Lung (tissue), 11 donors: ENCODE measurements at regions not wholly inside any gene's neighbourhood (a gene's known extent, or its start where the extent isn't known, plus 50 kb on each side); places are given as distances from the start of the nearest gene placed in this dataset.
A peak's percentile ranks its signal among the peaks of the same experiment; 100 is the strongest.

Experiments used
- ATAC-seq: fragments of 200-7000 bp; cut with Tn5 transposase; one replicate; pipeline ENCODE4 v1.9.1; 2020; ENCODE audit warnings: moderate number of reproducible peaks; ENCODE audit not compliant: insufficient read depth, low FRiP score
- DNase-seq, 3 donors: peaks; one replicate each; pipeline ENCODE4 v3.0.0-alpha.2; 2013 to 2017
- H3K27ac ChIP-seq, 2 donors: one replicate each; pipeline ENCODE4 v1.5.1; 2013; ENCODE audit warnings: mild to moderate bottlenecking in 2 of 2, moderate library complexity in 2 of 2, control low read depth in 1 of 2, inconsistent platforms in 1 of 2, low read depth in 1 of 2, low read length in 1 of 2
- H3K27me3 ChIP-seq, 3 donors: one replicate each; pipeline ENCODE4 v1.5.1; 2013; ENCODE audit warnings: low read length in 2 of 3; ENCODE audit not compliant: control insufficient read depth in 3 of 3, insufficient read depth in 3 of 3
- H3K36me3 ChIP-seq, 4 donors: one replicate each; pipeline ENCODE4 v1.5.1; 2013; ENCODE audit warnings: low read length in 4 of 4, mild to moderate bottlenecking in 1 of 4, moderate library complexity in 1 of 4; ENCODE audit not compliant: control insufficient read depth in 4 of 4, insufficient read depth in 4 of 4
- H3K4me1 ChIP-seq, 5 donors: one replicate each; pipeline ENCODE4 v1.5.1; 2013; ENCODE audit warnings: low read length in 5 of 5, mild to moderate bottlenecking in 2 of 5, moderate library complexity in 1 of 5; ENCODE audit not compliant: control insufficient read depth in 5 of 5, insufficient read depth in 5 of 5
- H3K4me3 ChIP-seq: one replicate; pipeline ENCODE4 v1.5.1; 2013; ENCODE audit warnings: mild to moderate bottlenecking, control low read depth, moderate library complexity
- H3K9ac ChIP-seq, 2 donors: one replicate each; pipeline ENCODE4 v1.5.1; 2013; ENCODE audit warnings: low read length in 2 of 2, control low read depth in 1 of 2; ENCODE audit not compliant: insufficient read depth in 1 of 2
- H3K9me3 ChIP-seq, 4 donors: one replicate each; pipeline ENCODE4 v1.5.1; 2013; ENCODE audit warnings: low read length in 3 of 4, mild to moderate bottlenecking in 1 of 4, moderate library complexity in 1 of 4; ENCODE audit not compliant: control insufficient read depth in 4 of 4, insufficient read depth in 3 of 4
- WGBS, 2 donors: extraction: QIAGEN DNeasy Blood & Tissue Kit; methylation state at CpG; one replicate each; pipeline ENCODE4 v1.1.7; 2013; 5-methylcytosine and 5-hydroxymethylcytosine counted together
- TF ChIP-seq, protein P1 (sequence below): IDR thresholded peaks from 2 replicates; pipeline ENCODE4 v1.5.1; 2012; ENCODE audit warnings: mild to moderate bottlenecking; ENCODE audit errors: control extremely low read depth, extremely low read depth
- donor health status: control.
- donor health status: control.
- donor health status: Bipolar disorder and iron deficiency.
- donor health status: healthy.
- donor health status: DM: yes; HTN: yes; CAD: no.

GRCh38 chr18:56511996-56512395 lies 126.4 kb downstream of the TXNL1 start:
- Histone ChIP-seq H3K36me3 (no peaks in the 10 kb centered on the region), H3K27ac (no peak overlapping the region), H3K4me3 (no peak overlapping the region), H3K9ac (no peak overlapping the region), H3K4me1 (peaks cover 0 to 11% (median 0%) of the 10 kb centered on the region in 5 donors), H3K9me3 (no peaks in the 10 kb centered on the region), H3K27me3 (no peaks in the 10 kb centered on the region)
- no peak for ATAC-seq
- DNase-seq: no peak
- TF ChIP-seq, protein P1, sequence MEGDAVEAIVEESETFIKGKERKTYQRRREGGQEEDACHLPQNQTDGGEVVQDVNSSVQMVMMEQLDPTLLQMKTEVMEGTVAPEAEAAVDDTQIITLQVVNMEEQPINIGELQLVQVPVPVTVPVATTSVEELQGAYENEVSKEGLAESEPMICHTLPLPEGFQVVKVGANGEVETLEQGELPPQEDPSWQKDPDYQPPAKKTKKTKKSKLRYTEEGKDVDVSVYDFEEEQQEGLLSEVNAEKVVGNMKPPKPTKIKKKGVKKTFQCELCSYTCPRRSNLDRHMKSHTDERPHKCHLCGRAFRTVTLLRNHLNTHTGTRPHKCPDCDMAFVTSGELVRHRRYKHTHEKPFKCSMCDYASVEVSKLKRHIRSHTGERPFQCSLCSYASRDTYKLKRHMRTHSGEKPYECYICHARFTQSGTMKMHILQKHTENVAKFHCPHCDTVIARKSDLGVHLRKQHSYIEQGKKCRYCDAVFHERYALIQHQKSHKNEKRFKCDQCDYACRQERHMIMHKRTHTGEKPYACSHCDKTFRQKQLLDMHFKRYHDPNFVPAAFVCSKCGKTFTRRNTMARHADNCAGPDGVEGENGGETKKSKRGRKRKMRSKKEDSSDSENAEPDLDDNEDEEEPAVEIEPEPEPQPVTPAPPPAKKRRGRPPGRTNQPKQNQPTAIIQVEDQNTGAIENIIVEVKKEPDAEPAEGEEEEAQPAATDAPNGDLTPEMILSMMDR: no peak
- 83 to 86% methylated on average over 1 of the region's 1 CpG for WGBS, 2 donors

- DNase-seq (no peak), ATAC-seq (no peak)
- H3K9ac ChIP-seq: no peak overlapping the region
- H3K36me3 ChIP-seq: no peaks in the 10 kb centered on the region
- H3K9me3 ChIP-seq: no peaks in the 10 kb centered on the region
- H3K27ac ChIP-seq: no peak overlapping the region
- TF ChIP-seq, protein P1: no peak
- H3K27me3 ChIP-seq: no peaks in the 10 kb centered on the region
- no peak overlapping the region for H3K4me3 ChIP-seq
- H3K4me1 ChIP-seq: peaks cover 0 to 11% (median 0%) of the 10 kb centered on the region in 5 donors
Measured at GRCh38 chr18:56510108-56510507, 128.3 kb downstream of the TXNL1 start.

GRCh38 chr18:56509656-56510055 lies 128.7 kb downstream of the TXNL1 start:
- Histone ChIP-seq H3K4me3 (no peak overlapping the region), H3K27ac (no peak overlapping the region), H3K27me3 (no peaks in the 10 kb centered on the region), H3K9me3 (no peaks in the 10 kb centered on the region), H3K36me3 (no peaks in the 10 kb centered on the region), H3K4me1 (peaks cover 0 to 11% (median 0%) of the 10 kb centered on the region in 5 donors), H3K9ac (no peak overlapping the region)
- WGBS, 2 donors: 82 to 95% methylated on average over 3 of the region's 3 CpGs
- TF ChIP-seq, protein P1: no peak
- no peak for DNase-seq
- no peak for ATAC-seq

DNA sequence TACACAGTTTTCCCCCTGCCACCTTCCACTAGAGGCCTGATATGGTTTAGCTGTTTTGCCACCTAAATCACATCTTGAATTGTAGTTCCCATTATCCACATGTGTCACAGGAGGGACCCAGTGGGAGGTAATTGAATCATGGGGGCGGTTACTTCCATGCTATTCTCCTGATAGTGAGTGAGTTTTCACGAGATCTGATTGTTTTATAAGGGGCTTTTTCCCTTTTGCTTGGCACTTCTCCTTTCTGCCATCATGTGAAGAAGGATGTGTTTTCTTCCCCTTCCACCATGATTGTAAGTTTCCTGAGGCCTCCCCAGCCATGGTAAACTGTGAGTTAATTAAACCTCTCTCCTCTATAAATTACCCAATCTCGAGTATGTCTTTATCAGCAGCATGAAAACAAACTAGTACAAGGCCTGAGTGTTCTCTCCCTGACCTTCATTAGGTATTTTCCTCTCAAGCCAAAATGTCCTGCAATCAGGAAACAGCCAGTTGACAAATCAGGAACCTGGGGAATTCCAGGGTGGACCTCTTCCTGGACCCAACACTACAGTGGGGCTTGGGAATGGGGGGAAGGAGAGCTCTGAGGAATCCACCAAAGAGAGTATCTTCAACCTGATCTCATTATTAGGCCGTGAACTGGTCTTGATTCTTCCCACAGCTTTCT lies 129.9 kb downstream of the TXNL1 start:
- Histone ChIP-seq H3K36me3 (no peaks in the 10 kb centered on the region), H3K4me1 (peaks cover 0 to 11% (median 0%) of the 10 kb centered on the region in 5 donors), H3K27me3 (no peaks in the 10 kb centered on the region), H3K4me3 (no peak overlapping the region), H3K9me3 (no peaks in the 10 kb centered on the region), H3K27ac (peak overlapping the region in 1 of 2 donors; percentile 12), H3K9ac (no peak overlapping the region)
- ATAC-seq (no peak), DNase-seq (no peak)
- 56 to 61% methylated on average over 4 of the region's 4 CpGs for WGBS, 2 donors
- TF ChIP-seq, protein P1: no peak
